Activated T-cell treated with anti-CD3 and anti-CD28 coated beads, Interleukin-2, amount 50 U/mL, for 48 hours (primary cell): ENCODE measurements at regions not wholly inside any gene's neighbourhood (a gene's known extent, or its start where the extent isn't known, plus 50 kb on each side); places are given as distances from the start of the nearest gene placed in this dataset.

Experiments used
- DNase-seq, 2 experiments: peaks; one replicate each; pipeline ENCODE4 v3.0.0-alpha.2; 2020

DNA sequence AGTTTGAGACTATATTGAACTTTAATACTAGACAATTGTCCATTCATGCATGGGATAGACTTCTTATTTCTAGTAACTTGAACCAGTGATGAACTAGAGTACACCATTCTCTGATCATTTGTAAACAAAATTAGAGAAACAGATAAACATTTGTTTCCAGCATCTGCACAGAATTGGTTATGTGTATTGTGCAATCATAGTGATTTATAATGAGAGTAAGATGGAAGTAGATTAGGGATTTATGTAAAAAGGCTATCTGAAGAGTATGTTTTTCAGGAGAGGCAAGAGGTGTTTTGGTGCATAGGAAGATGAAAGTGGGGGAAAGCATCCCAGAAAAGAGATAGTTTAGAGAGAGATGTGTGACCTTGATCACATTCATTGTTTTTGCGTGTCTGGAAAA lies 695.0 kb downstream of the SQOR start:
- DNase-seq: no peak

DNA sequence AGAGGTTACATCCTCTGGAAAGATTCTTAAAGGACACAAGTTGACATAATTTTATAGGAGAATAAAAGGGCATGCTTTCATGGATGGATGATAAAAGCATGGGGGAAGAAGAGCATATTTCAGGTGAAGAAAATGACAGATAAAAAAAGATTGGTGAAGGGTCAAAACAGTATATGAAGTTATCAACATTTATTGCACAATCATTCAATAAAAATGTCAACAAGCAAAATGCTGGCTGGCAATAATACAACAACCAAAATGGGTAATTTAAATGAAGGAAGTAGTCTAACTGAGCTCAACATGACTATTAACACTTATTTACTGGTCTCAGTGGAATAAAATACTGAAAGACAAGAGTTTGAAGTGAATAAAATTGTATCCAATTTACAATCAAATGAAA lies 696.7 kb downstream of the SQOR start:
- DNase-seq: no peak

DNA sequence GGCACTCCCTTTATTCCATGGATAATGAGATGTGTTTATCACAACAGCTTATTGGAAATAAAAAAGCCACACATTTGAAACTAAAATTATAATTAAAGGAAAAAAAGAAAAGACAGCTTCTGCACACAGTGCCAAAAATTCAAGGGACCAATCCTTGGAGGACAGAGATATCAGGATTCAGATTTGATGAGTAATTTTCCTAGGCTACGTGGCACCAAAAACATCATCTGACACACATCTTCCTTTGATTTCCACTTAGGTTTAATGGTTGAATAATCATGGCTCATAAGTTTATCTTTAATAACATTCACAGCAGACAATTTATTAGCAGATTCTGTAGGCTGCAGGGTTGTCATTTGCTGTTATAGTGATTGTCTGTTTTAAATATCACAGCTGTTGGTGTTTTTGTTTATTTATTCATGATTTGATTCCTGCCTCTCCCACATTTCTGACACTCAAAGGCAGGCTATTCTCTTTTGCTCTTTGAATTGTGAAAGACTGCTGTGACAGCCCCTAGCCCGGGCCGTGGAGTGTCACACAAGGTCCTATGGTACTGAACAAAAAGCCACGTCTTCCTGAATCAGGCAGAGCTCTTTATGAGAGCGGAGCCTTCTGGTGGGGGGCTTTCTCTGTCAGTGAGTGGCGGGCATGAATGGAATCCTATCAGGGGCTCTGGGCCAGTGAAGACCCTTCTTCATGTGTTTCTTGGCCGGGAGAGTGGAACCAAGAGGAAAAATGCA lies 708.5 kb downstream of the SQOR start:
- DNase-seq: no peak

DNA sequence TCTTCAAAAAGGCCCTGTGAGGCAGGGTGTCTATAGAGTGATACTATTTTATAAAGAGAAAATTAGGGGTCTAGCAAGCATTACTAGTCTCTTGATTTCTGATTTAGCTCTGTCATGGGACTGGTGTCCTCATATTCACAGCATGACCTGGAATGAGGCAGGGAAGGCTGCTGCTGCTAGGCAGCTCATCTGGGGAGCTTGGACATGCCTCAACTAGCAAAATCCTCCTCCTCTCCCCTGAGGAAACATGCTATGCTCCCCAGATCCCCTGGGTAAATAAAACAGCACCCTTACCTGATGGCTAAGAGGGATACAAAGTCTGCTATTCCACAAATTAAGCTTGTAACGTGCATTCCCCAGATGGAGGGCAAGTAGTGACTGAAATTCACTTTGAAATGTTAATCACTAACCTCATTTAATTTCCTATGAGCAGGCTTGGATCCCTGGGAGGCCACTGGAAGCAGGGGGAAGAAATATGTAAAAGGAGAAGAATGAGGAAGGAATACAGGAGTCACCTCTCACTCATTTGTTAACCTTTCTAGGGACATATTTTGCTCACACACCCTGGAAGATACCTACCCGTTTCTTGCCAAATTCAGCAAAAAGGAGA lies 709.4 kb downstream of the SQOR start:
- DNase-seq: no peak

DNA sequence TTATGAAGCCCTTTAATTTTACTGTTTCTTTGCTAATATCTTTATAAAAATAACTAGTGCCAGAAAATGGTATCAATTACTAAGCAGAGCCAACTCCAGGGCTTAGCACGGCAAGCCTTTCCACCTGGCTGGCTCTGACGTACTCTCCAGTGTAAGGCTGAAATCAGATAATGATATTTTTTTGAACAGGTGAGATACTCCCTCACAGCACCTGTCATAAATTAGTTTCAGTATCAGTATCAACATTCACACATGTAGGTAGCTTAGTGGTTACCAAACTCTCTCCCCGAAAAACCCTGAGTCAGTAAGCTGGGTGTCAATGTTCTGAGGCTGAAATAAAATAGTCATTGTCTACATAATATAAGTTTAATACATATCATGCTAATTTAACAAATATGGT lies 710.1 kb downstream of the SQOR start:
- DNase-seq: no peak

DNA sequence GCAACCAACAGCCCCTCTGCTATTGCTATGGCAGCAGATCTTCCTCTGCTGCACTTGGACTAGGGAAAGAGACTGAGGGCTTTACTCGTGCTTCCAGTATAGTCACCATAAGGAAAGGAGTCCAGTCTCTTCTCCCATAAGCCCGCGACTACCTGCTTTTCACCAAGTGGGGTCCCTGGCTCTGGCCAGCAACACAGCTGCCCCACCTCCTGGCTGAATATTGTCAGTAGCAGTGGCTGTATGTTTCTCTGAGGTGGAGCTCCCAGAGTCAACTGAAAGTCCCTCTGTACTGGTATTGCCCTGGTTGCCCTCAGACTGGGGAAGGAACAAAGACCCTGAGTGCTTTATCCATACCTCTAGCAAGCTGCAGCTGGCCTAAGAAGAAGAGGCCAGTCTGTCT lies 719.6 kb downstream of the SQOR start:
- no peak for DNase-seq

DNA sequence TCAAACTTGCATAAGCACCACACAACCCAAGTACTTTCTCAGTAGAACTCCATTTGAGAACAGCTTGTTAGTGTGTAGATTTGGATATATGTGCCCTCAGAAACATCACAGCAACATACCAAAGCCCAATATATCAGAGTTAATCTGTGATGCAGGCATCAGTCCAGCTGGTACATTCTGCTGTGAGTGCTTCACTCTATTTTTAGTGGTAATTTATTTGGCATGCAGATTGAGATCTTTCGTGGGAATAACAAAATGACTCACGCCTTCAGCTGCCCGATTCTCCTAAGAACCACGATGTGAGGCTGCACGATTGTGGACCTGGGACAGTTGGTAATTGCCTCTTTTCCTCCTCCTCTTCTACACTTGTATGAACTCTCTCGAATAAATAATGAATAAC lies 730.7 kb downstream of the SQOR start:
- DNase-seq: no peak

DNA sequence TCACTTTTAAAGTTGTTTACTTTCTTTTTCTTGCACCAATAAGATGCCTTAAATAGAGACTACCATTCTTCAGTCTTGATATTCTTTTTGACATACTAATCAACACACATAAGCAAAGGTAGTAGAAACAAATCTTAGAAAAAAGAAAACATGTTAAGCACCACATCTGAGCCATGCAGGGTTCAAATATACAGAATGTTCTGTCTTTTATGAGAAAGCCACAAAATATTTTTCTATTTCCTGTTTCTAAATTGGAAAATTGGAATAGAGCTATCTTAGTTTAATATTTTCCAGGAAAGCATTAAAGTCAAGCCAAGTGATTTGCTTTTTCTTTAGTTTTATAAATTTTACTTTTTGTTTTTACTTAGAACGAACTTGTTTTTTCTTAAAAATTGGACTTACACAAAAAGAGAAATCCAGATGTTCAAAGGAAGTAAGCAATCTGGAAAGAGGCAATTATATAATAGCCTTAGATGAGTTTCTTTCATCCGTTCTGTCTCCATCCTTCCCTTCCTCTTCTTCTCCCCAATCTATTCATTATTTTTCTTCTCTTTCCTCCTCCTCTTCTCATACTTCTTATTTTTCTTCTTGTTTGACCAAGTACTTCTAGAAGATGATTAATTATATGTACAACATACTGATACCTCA lies 731.7 kb downstream of the SQOR start:
- no peak for DNase-seq

DNA sequence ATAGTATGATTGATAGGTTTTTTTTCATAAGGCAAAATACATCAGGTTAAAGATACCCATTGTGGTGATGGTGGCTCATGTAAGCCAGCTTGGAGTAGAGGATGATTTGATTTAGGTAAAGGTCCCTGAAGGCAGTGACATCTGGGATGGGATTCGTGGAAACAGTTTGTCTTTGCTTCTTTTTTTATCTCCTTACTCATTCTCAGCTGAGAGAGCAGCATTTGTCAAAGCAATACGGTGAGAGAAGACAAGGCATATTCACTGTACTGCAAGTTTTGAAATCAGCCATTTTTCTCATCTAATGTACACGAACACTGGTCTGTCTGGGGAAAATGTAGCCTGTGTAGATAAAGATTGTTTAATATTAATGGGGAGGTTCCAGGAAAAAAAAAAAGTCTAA lies 749.1 kb downstream of the SQOR start:
- no peak for DNase-seq

DNA sequence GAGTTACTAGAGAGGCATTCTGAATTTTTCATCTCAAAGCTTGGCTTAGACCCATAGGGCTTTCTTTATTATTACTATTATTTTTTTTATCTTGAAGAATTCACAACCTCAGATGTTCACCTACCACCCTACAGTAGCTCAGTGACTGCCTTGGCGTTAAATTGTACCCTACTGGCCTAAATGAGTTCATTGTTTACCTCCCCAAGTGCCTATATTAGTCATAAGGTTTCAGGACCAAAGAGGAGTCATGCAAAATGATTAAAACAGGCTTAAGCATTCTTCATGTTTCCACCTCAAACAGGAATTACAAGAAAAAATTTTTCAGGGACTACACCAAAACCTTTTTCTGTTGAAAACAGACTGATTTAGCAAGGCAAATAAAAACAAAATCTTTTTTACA lies 751.5 kb downstream of the SQOR start:
- DNase-seq: no peak

DNA sequence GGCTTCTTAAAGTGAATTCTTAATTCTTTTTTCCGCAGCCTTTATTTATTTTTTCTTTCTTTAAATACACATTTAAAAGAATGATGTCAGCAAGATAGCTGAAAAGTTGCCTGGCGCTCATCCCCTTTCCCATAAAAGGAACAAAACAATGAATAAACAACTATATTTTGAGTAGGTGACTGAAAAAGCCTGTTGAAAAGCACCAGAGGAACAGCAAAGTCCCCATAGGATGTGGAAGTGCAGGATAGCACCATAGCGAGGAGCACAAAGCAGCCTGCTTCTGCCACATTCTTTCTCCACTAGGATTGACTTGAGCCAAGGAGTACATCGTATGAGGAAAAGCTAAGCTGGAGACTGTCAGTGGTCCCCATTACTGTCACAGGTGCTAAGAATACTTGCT lies 754.9 kb downstream of the SQOR start:
- DNase-seq: no peak

DNA sequence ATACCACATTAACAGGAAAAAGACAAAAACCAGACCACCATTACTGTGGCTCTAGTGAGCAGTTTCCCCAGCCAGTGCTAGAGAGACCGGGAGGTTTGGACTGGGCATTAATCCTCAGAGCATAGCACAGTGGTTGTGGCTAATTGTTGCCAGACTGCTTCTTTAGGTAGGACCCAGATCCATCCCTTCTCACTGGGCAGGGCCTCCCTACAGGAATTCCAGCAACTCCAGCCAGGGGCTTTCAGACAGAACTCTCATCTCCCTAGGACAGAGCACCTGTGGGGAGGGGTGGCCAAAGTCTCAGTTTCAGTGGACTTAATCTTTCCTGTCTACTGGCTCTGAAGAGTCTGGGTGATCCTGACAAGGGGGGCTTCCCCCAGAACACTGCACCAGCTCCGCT lies 759.6 kb downstream of the SQOR start:
- no peak for DNase-seq

DNA sequence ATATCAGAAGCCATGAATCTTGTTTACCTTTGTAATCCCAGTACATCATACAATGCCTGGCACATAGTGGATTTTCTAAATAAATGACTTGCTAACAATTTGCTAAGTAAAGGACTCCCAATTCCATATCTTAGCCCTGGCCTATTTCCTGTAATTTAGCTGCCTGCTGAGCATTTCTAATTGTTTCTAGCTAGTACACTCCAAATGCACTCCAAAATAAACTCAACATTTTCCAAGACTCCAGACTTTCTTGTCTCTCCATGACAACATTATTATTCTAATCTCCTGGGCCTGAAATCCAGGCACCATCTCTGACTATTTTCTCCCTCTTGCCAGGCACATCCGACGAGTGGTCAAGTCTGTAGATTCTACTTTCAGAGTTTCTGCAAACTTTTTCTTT lies 773.5 kb downstream of the SQOR start:
- no peak for DNase-seq

DNA sequence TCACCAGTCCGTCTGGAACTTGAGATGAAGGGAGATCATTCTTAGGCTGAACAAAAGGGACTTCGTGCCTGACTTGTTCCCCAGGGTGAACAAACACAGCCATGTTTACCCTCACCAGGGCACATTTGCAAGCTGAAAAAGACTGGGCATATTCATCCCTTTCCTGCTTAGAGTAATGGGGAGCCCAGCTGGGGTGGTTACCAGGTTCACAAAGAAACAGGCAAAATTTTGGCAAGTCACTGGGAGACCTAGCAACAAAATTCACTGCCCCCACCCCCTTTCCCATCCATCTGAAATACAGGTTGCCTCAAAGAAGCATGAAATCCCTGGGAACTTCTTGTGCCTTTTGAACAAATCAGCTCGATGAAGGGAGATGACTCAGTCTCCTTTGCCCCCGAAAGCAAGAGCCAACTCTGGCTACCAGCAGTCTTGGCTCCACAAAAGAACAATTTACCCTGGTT lies 775.0 kb downstream of the SQOR start:
- DNase-seq: no peak

DNA sequence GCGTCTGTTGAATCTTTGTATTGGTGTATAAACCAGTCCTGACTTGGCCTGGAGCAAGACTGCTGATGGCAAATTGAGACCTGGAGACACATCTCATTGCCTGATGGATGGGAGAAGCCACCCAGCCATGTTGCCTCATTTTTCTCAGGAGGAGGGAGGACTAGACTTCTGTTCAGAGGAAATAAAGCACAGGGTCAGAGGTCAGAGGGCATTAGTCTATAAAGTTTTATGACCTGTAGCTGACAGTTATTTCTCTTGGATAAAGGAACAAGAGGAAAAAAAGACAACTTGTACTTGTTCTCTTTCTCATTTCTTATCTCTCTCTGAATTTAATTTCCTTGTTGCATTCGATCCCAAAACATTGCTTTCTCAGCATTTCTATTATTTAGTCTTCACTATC lies 775.9 kb downstream of the SQOR start:
- no peak for DNase-seq

DNA sequence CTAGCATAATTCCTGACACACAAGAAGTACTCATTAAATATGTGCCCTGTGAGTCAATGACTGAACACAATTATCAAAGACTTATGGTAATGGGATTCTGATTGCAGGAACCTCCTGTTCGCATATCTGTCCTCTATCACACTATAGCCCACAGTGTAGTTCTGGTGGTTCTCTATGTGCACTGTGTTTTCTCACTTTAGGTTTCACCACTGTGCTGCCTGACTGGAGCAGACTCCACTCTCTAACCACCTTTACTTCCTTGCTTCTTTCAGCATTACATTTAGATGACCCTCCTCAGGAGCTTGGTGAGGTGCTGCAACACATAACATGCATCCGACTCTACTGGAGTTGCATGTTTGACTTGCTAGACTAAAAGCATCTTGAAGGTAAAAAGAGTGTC lies 777.1 kb downstream of the SQOR start:
- no peak for DNase-seq

DNA sequence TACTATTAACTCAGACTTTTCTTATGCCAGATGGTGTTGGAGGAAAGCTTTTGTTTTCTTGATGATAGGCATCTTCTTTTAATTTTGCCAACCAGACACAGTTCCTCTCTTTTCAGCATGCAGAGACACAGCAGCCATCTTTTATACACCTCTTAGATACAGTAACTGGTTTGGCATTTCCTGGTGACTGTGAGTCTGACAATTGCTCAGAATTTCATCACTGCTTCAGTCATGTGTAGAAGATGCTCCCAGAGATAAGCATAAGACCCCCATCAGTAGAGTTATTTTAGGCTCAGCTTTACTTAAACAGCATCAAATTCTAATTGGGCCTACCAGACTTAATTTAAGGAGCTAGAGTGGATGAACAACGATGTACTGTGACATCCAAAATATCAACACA lies 779.0 kb downstream of the SQOR start:
- DNase-seq: no peak

DNA sequence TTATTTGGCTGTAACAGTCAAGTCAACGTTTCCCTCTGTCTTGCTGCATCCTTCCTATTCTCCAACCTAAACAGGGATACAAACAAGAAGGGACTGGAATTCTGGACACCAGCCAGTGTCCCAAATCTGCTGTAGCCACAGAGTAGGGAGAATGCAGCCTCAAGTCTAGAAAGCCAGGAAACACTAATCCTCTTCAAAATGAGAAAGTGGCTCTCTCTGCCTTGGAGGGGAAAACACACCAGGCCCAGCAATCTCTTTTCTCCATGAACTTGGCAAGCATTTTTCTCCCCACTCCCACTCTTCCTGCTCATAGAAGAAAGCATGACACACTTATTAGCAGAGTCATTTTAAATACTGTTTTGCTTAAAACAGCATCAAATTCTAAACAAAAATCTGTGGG lies 781.7 kb downstream of the SQOR start:
- DNase-seq: no peak

DNA sequence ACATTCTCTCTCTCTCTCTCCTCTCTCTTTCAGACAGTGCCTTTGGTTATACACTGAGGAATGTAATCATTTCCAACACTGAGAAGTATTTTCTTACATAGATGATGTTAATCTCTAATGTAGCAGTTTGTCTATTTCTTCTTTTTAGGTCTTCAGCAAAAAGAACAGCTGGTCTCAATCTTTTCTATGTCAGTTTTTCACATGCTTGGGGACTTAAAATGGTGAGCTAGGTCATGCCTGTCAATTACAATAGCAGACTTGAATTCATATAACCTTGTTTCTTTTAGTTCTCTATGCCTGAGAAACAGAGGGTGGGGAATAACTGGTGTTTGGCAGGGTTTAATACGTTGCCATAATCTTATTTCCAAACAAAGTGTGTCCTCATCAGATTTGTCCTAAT lies 786.2 kb downstream of the SQOR start:
- DNase-seq: no peak

DNA sequence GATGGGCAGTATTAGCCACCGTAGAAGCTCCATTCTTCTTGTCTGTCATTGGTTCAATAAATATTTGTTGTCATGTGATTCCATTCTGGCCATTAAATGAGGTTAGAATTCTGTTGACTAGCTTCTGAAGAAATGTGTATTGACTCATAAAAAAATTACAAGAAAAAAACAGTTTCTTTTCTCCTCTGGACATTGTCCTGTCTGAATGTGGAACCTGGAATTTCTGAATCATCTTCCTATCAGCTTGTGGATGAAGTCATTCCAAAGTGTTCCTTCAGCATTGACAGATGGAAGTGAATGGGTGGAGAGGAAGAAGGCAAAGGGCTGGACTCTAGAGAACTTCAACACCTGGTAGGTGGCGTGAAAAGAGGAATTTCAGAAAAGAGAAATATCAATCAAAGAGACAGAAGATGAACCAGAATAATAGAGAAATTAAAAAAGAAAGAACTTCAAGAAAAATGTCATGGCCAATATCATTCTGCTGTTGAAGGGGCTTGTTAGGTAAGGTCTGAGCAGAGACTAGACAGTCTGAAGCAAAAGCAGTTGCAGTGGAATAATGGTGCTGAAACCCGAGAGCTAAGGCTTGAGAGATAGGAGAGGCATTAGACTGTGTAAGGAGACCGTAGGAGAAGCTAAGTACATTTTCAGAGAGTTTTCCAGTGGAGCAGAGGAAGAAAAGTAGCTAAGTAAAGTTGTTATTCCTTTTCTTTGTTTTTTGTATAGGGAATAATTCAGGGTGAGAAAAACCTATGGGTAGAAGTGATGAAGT lies 806.6 kb downstream of the SQOR start:
- no peak for DNase-seq

DNA sequence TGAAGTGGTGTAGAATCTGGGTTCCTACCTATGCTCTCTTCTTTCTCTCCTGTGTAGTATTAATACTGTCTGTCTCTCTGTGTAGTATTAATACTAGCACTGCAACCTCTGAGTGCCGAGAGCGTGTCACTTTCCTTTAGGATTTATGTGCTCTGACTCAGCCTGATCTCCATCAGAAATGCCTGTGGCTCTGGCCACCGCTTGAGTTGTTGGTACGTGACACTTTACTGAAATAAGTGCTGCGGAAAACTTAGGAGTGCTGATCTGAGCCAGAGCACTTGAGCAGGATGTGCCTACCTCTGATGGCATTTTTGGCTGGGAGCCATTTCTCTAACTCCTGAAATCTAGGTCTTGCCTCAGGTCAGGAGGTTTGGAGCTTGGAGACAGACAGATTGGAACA lies 807.4 kb downstream of the SQOR start:
- no peak for DNase-seq

DNA sequence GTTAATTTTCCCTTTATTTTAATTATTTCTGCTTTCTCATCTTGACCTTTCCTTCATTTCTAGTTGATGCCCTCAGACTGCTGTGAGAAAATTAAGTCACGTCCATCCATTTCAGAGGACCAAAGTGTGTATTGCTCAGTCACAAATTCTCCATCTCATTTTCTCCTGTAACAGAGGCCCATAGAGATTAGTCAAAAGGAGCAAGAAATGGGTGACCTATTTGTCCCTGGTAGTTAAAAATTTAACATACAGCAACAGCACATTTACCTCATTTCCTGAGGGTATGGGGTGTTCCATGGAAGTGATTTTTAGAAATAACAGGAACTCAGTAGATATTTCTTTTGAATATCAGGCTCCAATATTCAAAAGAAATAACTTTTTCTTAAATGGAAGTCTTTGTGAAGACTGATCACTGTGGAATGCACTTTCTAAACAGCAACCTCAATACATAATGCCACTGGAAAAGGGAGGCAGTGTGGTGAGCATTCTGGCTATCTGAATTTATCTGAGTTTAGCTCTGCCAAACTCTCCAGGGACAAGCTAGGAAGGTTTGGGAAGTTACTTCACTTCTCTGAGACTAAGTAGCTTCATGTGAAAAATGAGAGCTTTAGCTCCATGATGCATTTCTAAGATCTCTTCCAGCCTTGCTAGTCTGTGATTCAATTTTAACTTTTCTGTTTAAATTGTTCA lies 808.2 kb downstream of the SQOR start:
- DNase-seq: no peak
